Neural crest cell (in vitro differentiated cells): ENCODE measurements at regions not wholly inside any gene's neighbourhood (a gene's known extent, or its start where the extent isn't known, plus 50 kb on each side); places are given as distances from the start of the nearest gene placed in this dataset.
A peak's percentile ranks its signal among the peaks of the same experiment; 100 is the strongest.

Experiments
- DNase-seq: peaks from one replicate; pipeline ENCODE4 v3.0.0; 2021; ENCODE audit warnings: low read depth, mixed read lengths, low spot score
- H3K27ac Mint-ChIP-seq: one replicate; pipeline ENCODE4 v1.8.0; 2021; ENCODE audit warnings: mild to moderate bottlenecking, mixed read lengths; ENCODE audit not compliant: unreplicated experiment
- H3K27me3 Mint-ChIP-seq: 2 replicates; pipeline ENCODE4 v1.8.0; 2021; ENCODE audit warnings: low read depth, mild to moderate bottlenecking, mixed read lengths
- H3K36me3 Mint-ChIP-seq: 2 replicates; pipeline ENCODE4 v1.8.0; 2021; ENCODE audit warnings: low read depth, mild to moderate bottlenecking, mixed read lengths
- H3K4me1 Mint-ChIP-seq: 2 replicates; pipeline ENCODE4 v1.8.0; 2021; ENCODE audit warnings: mixed read lengths
- H3K4me3 Mint-ChIP-seq: one replicate; pipeline ENCODE4 v1.8.0; 2021; ENCODE audit warnings: mild to moderate bottlenecking, mixed read lengths
- H3K9me3 Mint-ChIP-seq: 2 replicates; pipeline ENCODE4 v1.8.0; 2021; ENCODE audit warnings: mixed read lengths
- CTCF ChIP-seq: fragments of 200-600 bp; sonication (generic); conservative IDR thresholded peaks from 2 replicates; pipeline ENCODE4 v1.5.0; 2021; ENCODE audit warnings: antibody characterized with exemption, mild to moderate bottlenecking

GRCh38 chr20:59381689-59382088, 81.3 kb downstream of the EDN3 start:
- H3K36me3 Mint-ChIP-seq, result no peaks in the 10 kb centered on the region
- H3K4me3 Mint-ChIP-seq, result no peak overlapping the region
- no peak for DNase-seq
- no peak overlapping the region for H3K27ac Mint-ChIP-seq
- H3K4me1 Mint-ChIP-seq, result peaks cover 8% of the 10 kb centered on the region
- H3K27me3 Mint-ChIP-seq, result peaks cover 5% of the 10 kb centered on the region
- no peak for TF ChIP-seq CTCF
- H3K9me3 Mint-ChIP-seq, result no peaks in the 10 kb centered on the region

- Mint-ChIP-seq H3K4me1 (peaks cover 14% of the 10 kb centered on the region), H3K36me3 (no peaks in the 10 kb centered on the region), H3K27ac (peak overlapping the region; percentile 27), H3K27me3 (peaks cover 3% of the 10 kb centered on the region), H3K4me3 (no peak overlapping the region), H3K9me3 (no peaks in the 10 kb centered on the region)
- no peak for DNase-seq
- no peak for TF ChIP-seq CTCF
Measured at GRCh38 chr20:59382157-59382725, 81.8 kb downstream of the EDN3 start.

- DNase-seq, result no peak
- Mint-ChIP-seq H3K27me3 (peaks cover 3% of the 10 kb centered on the region), H3K4me1 (peaks cover 15% of the 10 kb centered on the region), H3K9me3 (no peaks in the 10 kb centered on the region), H3K36me3 (no peaks in the 10 kb centered on the region), H3K27ac (peak overlapping the region; percentile 81), H3K4me3 (no peak overlapping the region)
- no peak for TF ChIP-seq CTCF
Measured at GRCh38 chr20:59382907-59383306, 82.5 kb downstream of the EDN3 start.

GRCh38 chr20:59385038-59385437, 84.6 kb downstream of the EDN3 start:
- no peak overlapping the region for H3K27ac Mint-ChIP-seq
- no peaks in the 10 kb centered on the region for H3K36me3 Mint-ChIP-seq
- H3K4me1 Mint-ChIP-seq, result peaks cover 15% of the 10 kb centered on the region
- no peak for TF ChIP-seq CTCF
- no peaks in the 10 kb centered on the region for H3K9me3 Mint-ChIP-seq
- no peak for DNase-seq
- H3K4me3 Mint-ChIP-seq, result no peak overlapping the region
- H3K27me3 Mint-ChIP-seq, result peaks cover 1% of the 10 kb centered on the region

- no peak for TF ChIP-seq CTCF
- H3K36me3 Mint-ChIP-seq, result no peaks in the 10 kb centered on the region
- peaks cover 15% of the 10 kb centered on the region for H3K4me1 Mint-ChIP-seq
- H3K27me3 Mint-ChIP-seq, result peaks cover 2% of the 10 kb centered on the region
- no peak overlapping the region for H3K4me3 Mint-ChIP-seq
- DNase-seq, result no peak
- H3K9me3 Mint-ChIP-seq, result no peaks in the 10 kb centered on the region
- no peak overlapping the region for H3K27ac Mint-ChIP-seq
Measured at GRCh38 chr20:59385480-59385879, 85.1 kb downstream of the EDN3 start.
